ENCODE measurements at regions not wholly inside any gene's neighbourhood (a gene's known extent, or its start where the extent isn't known, plus 50 kb on each side); places are given as distances from the start of the nearest gene placed in this dataset.

DNA sequence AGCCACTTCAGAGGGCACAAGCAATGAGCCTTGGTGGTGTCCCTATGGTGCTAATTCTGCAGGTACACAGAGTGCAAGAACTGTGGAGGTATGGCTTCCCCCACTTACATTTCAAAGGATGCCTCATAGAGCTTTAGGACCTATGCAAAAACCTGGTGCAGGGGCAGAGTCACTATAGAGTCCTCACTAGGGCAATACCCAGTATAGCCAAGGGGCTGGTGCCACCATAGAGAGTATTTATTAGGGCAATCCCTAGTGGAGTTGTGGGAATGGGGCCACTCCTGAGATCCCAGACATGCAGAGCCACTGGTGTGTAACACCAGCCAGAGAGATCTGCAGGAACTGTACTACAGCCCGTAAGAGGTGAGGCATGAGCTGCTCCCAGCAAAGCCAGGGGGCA is 312.2 kb downstream of the SLC4A3 start:
- DNase-seq (ENCODE audit: extremely low read depth, low read depth): no peak

DNA sequence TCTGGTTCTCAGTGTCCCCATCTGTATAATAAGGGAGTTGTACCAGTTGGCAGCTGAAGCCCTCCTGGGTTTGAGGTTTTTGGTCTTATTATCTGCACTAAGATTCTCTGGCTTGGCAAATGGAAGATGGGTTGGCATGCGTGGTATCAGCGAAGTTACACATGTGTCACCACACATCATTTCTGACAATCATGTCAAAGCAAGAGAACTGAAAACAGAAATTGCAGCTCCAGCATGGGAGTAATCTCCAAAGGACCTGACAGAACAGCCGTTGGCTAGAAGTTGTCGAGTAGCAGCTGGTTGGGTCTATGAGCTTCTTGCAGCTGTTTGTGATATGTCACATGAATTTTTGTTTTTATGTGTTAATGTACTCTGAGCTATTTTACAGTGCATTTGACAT is 317.4 kb downstream of the SLC4A3 start:
- DNase-seq (ENCODE audit: extremely low read depth, low read depth): no peak

DNA sequence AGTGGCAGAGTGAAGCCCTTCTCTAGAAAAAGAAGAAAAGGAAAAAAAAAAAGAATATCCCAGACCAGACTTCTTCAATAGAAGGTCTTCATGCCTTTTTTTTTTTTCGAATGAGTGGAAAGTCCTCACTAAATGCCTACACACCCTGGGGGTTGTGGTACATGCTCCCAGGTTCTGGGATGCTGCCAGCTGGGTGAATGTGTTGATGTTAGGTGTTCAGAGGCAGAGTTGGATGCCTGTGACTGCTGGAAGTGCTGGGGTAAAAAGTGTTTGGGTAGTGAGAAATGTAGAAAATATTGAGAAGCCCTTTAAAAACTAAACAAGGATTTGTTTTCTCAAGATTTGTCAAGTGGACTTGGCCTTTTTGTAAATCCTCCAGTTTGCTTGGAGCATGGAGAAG is 318.6 kb downstream of the SLC4A3 start:
- no peak for DNase-seq (ENCODE audit: extremely low read depth, low read depth)

DNA sequence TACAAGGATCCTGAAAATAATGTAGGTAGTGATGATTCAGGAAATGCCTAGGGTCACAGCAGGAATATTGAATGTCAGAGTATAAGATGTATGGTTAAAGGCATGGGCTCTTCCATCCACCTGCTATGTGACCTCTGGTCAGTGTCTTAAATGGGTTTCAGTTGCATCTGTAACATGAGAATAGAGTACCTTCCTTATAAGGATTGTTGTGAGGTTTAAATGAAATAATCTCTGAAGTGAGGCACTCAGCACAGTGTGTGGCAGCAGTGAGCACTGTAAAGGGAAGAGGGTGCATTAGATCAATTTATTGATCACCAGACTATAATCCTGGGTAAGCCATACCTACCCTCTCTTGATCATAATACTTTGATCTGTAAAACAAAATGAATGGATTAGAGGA is 319.1 kb downstream of the SLC4A3 start:
- no peak for DNase-seq (ENCODE audit: extremely low read depth, low read depth)

DNA sequence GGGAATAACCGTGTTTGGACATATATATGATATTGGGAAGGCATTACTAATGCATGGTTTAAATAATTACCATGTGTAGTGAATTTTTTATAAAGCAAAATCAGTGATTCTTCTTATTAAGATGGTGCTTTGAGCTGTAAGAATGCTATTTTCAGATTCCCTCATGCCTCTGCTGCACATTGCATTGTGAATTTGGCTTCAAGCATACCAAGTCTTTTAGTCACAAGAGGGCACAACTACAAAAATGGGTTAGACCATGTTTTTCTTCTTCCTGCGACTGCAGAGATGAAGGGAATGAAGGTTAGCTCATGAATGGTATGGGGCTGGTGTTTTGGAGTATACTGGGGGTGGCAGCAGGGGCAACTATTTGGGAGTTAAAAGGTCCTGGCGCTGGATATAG is 320.1 kb downstream of the SLC4A3 start:
- no peak for DNase-seq (ENCODE audit: extremely low read depth, low read depth)

DNA sequence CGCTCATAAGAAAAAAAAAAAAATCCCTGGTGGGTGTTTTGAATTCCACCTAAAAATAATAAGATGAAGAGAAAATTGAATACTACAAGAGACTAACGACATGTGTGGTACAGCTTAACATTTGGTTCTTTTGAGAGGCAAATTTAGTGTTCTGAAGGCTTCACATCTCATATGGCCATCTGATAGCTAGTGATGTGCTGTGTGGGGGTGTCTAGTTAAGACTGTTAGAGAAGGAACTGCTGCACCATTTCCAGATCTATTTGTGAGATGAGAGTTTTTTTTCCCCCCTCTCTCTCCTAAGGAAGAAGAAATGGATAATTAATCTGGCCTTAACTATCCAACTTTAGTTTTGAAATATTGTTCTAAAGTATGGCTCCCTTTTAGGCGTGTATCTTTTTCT is 321.6 kb downstream of the SLC4A3 start:
- DNase-seq (ENCODE audit: extremely low read depth, low read depth): no peak

DNA sequence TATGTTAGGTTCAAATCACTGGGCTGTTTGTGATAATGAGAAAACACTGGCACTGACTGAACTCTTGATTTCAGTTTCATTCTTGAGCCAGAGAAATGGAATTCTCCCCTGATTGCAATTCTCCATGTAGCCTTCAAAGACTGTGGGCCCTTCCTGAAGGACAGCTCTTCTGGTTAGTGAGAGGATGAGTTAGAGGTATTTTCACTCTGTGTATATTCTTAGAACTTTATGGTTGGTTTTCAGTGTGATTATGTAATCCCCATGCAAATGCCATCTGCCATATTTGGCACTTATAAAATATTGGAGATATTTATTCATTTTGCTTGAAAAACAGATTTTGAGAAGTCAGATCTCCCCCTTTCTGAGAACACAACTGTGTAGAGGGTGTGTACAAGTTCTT is 323.7 kb downstream of the SLC4A3 start:
- no peak for DNase-seq (ENCODE audit: extremely low read depth, low read depth)

DNA sequence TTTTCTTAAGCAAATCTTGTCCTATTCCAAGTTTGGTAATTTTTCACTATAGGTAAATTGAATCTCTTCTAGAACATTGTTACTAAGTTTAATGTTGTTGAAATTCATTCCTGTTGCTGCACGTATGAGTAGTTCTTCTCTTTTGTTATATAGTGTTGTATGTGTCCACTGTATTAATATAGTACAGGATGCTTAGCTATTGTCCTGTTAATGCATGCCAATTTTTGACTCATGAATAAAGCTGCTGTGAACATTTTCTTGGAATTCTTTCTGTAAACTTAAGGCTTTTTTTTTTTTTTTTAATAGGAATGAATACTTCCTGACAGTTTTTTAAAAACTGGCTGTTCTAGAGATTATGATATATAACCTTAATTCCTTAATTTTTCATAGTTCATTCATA is 326.9 kb downstream of the SLC4A3 start:
- no peak for DNase-seq (ENCODE audit: extremely low read depth, low read depth)

DNA sequence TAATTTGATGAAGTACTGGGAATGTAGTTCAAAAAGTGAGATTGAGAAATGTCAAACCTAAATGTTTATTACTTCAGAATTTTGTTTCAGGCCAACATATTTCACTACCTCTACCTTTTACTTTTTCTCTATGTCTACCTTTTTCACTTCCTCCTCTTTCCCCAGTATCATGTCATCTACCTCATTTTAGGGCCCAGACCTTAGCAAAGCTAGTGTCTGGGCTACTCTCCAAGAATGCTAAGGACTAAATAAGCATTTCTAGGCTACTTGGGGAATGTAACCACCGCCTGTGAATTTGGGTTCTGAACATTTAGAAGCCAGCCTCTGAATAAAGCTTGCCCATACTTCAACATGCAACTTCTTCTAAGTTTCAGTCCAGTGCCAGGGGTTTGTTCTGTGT is 330.4 kb downstream of the SLC4A3 start:
- DNase-seq (ENCODE audit: extremely low read depth, low read depth): no peak

DNA sequence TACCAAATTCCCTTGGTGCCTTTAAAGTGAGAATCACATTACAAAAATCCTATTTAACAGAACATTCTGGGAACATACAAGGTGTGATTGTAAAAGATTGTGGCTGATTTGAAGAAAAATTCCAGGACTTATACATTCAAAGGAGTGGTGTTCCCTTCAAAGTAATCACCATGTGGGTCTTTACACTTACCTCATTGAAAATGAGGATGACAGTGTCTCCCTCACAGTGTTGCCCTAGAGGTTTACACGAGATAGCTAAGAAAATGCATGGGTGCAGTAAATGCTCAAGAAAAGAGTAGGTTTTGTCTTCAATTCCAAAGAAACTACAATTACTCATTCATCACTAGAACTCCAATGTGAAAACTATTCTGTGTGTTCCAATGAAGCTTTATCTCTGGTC is 331.5 kb downstream of the SLC4A3 start:
- no peak for DNase-seq (ENCODE audit: extremely low read depth, low read depth)

DNA sequence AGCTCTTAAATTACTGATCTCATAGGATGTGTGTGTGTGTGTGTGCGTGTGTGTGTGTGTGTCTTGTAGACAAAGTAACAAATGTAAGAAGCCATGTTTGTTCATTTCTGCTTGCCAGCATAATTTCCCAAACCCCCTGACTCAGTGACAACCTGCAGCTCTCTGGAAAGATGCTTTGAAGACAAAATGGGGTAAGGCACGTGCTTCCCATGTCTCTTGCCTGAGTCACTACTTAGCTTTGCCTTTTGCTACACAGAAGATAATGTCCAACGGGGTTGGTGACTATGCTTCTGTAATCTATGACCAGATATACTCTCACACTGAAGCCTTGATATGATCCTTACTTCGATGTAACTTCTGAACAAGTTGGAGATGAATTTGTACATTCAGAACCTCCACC is 332.0 kb downstream of the SLC4A3 start:
- DNase-seq (ENCODE audit: extremely low read depth, low read depth): no peak

DNA sequence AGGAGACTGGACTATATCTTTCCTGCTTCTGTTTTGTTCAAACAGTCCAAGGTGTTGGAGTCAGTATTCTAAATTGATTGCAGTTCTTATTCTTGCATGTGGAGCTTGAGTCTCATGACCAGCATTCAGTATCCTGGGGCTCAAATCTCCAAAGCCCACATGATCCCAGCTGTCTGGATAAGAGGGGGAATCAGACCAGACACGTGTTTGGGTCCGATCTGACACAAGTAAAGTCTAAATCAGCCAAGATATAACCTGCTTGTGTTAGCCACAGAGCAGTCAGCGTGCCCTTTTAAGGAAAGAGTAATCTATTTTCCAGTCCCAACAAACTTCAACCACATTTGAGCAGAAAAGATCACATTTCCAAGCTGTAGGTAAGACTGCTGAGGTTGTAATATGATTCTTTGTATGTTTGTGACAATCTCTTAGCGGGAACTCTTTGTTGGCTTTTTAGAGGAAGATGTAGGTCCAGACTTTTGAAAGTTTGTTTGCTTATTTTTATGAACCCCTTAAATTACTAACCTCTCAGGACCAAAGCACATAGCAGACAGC is 334.6 kb downstream of the SLC4A3 start:
- no peak for DNase-seq (ENCODE audit: extremely low read depth, low read depth)

DNA sequence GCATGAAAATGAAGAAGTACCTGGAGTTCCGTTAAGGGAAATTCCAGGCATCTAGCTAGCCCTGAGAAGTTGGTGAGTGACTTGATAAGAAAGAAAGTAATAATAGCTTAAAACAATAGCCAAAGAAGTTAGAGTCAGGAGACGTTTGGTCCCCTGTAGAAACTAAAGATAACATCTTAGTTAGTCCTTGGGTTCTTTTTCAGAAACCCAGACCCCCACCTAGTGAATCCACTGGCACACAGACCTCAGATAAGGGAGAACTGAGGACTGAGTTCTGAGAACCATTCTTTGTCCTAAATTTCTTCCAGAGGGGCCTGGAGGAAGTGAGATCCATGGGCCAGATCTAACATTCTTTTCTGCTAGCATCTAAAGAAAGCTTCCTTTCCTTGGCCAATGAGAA is 335.4 kb downstream of the SLC4A3 start:
- DNase-seq (ENCODE audit: extremely low read depth, low read depth): no peak

DNA sequence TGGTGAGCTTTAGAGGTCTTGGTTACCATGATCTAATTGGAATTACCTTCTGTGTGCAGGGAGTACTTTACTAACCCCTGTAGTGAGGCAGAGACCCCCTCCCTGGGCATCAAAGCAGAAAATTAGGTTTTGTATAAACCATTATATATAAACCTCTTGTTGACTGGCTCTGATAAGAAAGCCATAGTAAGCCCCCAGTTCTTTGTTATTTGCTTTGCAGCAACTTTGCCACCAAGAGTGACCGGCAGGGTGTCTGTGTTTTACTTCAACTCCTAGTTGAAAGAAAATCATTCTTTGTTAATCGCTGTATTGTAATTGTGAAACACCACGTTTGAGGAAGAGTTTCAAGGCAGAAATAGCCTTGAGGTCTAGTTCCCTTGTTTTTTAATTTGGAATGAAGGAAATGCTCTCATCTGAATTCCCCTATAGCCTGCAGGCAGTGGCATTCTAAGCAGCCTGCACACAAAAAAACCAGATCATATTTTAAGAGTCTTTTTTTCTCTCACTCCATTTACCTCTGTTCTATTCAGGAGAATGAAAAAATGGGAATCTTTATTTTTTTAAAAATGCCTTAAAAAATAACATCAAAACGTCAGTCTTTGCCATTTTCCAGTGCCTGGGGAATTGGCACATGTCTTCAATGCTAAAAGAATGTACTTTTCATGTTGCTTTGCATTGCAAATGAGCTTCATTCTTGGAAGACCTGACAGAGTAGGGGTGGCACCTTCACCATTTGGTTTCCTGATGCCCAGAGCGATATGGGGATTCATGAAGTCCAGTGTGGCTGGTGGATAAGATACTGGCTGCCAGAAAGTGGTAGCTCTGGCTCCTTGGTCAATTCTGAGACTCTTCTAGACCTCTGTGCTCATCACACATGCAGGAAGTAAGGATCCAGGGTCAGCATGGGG is 338.1 kb downstream of the SLC4A3 start:
- DNase-seq (ENCODE audit: extremely low read depth, low read depth): no peak

DNA sequence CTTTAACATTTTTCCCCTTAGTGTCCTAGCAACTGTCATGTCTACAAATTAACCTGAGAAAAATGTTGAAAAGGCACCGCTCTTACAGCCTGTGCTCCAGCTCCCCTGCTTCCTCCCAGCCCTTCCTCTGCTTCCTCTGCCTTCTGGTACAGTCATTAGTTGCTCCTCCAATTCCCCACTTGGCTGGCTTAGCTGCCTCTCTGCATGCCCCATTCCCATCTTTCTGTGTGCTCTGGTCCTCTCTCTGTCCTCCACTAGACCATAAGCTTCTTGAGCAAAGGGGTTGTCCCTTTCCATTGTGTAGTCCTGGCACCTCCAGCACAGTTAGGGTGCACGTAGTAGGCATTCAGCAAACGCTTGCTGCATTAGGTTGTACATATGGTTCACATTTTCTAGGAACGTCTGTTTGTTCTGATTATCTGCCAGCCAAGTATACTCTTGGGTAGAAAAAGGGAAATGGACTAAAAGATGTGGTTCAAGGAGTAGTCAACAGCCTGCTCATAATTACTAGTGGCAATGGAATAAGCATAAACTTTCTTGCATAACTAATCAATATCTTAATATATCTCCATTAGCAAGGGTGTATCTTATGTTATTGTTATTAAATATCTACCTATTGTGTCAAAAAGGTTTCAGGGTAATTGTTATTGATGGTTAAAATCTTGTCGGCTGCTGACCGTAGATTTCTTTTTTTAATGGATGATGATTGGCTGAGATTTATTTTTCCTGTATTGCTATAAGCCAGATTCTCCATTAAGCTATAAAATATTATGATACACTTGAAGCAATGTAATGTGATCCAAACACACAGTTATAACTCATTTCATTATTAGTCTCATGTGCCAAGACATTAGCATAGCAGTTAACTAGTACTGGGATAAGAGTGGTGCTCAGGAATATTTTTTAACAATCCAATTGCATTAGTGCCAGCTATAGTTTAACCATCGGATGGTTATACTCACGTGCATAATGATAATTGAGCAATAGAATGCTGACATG is 340.1 kb downstream of the SLC4A3 start:
- no peak for DNase-seq (ENCODE audit: extremely low read depth, low read depth)

DNA sequence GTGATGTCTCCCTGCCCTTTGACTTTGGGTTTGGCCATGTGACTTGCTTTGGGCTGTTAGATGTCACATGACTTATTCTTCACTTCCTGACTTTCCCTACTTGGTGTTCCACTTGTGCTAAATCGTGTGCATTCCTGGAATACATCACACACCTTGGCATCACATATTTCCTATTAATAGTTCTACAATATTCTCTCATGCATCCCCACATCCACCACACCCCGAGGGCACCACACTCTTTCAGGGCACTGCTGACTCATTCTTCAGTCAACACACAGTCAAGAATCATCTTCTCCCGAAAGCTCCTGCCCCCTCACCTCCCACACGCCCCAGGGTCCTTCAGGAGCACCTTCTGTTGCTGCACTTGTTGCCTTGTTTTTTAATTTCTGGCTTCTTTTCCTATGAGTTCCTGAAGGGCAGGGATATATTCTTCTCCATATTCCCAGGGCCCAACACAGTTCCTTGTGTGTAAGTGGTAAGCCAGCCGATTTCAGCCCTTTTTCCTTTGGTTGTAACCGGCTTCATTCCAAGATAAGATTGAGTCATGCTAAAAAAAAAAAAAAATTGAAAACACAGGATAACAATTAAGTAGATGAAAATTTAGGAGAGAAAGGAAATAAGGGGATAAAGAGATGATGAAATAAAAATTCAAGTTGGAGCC is 341.4 kb downstream of the SLC4A3 start:
- peak; percentile 14 for DNase-seq (ENCODE audit: extremely low read depth, low read depth)

DNA sequence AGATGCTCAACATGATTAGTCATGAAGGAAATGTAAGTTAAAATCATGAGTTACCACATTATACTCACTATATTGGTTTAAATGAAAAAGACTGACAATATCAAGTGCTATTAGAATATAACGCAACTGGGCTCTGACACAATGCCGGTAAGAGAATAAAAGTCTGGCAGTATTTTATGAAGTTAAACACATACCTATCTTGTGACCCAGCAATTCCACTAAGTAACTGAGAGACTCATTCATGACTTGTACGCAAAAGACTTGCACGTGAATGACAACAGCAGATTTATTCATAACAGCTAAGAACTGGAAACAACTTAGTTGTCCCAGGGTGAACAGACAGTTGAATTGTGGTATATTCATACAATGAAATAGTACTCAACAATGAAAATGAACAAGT is 342.1 kb downstream of the SLC4A3 start:
- no peak for DNase-seq (ENCODE audit: extremely low read depth, low read depth)

DNA sequence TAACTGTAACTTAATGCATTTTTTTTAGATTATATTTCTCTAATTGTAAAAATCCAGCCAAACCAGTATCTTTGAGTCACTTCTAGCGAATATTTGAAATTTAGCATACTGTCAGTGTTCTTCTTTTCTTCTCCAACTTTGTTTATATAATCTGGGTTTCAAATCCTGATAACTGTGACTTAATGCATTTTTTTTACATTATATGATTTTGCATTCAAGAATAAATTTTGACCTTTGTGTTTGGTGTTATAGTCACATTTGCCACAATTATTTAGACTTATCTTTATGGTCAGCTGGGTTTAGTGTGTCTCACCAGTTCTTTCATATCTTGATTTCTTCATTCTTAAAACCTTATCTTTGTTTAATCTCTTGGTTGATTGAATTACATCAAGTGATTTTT is 345.7 kb downstream of the SLC4A3 start:
- no peak for DNase-seq (ENCODE audit: extremely low read depth, low read depth)

DNA sequence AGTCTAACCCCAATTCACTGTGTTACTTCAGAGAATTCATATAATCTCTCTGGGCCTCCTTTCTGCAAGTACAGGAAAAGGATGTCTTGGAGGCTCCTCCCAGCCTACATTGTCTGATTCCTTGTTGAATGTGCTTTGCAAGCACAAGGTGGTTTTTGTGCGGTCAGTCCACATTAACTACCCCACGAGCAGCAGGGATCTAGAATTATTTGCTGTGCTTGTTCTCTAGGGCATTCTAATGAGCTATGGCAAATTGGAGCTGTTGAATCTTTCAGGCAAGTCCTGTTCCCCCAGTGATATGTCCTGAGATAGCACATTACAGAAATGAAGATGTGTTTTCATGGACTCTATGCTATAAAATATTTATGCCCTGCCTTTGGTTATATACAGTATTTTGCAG is 349.4 kb downstream of the SLC4A3 start:
- DNase-seq (ENCODE audit: extremely low read depth, low read depth): no peak

DNA sequence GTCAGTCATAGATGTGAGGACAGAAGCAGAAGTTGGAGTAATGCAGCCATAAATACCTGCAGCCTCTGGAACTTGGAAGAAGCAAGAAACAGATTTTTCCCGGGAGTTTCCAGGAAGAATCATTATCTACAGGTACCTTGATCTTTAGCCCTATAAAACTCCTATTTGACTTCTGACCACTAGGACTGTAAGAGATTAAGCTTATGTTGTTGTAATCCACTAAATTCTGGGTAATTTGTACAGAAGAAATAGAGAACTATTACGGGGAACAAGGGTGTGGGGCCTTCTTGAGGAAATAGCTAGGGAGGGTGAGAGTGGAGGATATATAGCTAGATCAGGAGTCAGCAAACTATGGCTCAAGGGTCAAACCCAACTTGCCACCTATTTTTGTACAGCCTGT is 353.2 kb downstream of the SLC4A3 start:
- no peak for DNase-seq (ENCODE audit: extremely low read depth, low read depth)

DNA sequence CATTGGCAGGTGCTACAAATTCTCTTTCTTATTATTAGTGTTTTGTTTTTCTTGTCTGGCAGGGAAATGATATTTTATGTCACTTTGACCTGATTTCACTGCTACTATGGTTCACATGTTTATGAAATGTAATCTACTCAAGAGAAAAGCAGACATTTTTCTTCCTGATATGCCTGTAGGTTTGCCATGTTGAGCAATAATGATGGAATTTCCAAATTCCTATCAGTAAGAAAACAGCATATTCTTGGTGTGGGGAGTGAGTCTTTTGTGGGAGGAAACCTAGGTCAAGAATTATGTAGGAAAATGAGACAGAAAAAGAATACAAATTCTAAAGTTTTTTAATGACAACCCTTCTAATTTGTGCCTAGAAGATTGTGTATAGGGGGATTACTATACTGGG is 356.4 kb downstream of the SLC4A3 start:
- DNase-seq (ENCODE audit: extremely low read depth, low read depth): no peak
